HS-5 (cell line): ENCODE measurements at regions not wholly inside any gene's neighbourhood (a gene's known extent, or its start where the extent isn't known, plus 50 kb on each side); places are given as distances from the start of the nearest gene placed in this dataset.
A peak's percentile ranks its signal among the peaks of the same experiment; 100 is the strongest.

Source experiments
- DNase-seq: peaks from one replicate; pipeline ENCODE4 v3.0.0-alpha.2; 2012; ENCODE audit warnings: low read depth

GRCh38 chr16:52874042-52874441 is 178.7 kb downstream of the CHD9NB start:
- DNase-seq, result no peak

DNA sequence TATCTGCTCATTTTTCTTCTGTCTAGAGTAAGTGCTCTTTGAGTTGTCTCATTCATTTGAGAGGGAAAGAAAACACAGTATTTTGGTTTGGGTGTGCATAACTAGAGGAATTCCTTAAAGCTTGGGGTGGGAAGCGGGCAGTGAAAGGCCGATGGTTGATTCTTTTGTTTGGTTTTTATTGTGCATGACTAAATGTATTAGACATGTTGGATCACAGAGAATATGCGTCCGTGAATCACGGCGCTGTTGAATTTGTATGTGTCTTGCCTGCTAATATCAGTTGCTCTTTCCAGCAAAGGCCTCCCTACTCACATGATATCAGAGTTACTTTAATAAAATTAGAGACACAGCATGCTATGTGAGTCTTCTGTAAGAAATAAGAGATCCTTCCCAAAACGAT is 180.0 kb downstream of the CHD9NB start:
- DNase-seq, result no peak

DNA sequence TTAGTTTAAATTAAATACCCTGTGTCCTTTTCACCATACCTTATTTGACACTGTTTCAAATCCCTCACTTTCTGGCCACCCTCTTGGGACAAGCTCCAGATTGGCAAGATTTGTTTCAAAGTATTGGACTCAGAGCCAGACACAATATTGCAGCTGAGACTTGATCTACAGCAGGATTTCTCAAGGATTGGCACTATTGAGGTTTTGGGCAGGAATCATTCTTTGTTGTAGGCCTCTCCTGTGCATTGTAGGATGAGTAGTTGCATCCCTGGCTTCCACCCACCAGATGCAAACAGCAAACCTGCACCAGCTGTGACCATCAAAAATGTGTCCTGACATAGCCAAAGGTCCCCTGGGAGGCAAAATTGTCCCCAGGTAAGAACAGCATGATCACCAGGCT is 181.2 kb downstream of the CHD9NB start:
- DNase-seq, result no peak

- no peak for DNase-seq
These were observed 183.5 kb downstream of the CHD9NB start for GRCh38 chr16:52869243-52869642.

GRCh38 chr16:52863000-52863399 is 189.7 kb downstream of the CHD9NB start:
- DNase-seq, result no peak

GRCh38 chr16:52861614-52862022 is 191.1 kb downstream of the CHD9NB start:
- no peak for DNase-seq

DNA sequence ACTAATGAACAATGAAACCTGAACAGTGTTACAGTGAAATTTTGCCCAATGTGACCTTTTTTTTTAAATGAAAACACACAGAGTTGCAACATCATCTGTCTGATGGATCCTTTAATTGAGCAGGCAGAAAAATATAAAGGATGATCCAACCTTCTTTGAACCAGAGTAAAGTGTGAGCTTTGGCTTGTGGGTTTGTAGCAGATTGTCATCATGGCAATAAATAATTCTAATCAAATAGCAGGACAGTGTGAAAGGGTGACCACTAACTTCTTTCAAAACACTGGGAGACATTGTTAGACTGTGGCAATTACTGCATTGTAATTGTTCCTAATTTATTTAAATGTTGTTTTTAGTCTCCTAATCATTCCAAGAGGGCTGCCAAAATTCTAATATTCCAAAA is 197.2 kb downstream of the CHD9NB start:
- DNase-seq, result no peak

GRCh38 chr16:52852978-52853377 is 199.7 kb downstream of the CHD9NB start:
- DNase-seq, result no peak

- DNase-seq, result no peak
These were observed 201.4 kb downstream of the CHD9NB start for GRCh38 chr16:52851211-52851740.

DNA sequence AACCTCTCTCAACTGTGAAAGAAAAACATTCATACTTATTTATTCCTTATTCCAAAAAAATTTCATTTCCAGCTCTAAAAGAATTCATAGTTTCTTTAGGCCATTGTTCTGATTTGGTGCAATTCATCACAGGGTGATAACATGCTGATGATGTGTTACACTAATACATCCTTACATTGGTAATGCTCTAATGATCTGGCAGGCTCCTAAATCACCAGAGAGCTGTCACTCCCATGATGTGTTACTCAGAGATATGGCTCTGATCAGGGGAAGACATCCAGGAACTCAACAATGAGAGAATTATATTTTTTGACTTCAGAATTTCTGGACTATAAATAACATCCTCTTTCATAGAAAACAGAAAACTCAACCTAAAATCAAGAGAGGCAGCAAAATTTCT is 209.3 kb downstream of the CHD9NB start:
- no peak for DNase-seq

GRCh38 chr16:52837251-52837650 is 215.4 kb downstream of the CHD9NB start:
- DNase-seq, result no peak

- DNase-seq, result no peak
These were observed 217.8 kb downstream of the CHD9NB start for GRCh38 chr16:52834736-52835465.

GRCh38 chr16:52832771-52833170 is 219.9 kb downstream of the CHD9NB start:
- DNase-seq, result no peak

GRCh38 chr16:52827456-52827855 is 225.2 kb downstream of the CHD9NB start:
- DNase-seq, result no peak

- no peak for DNase-seq
These were observed 226.8 kb downstream of the CHD9NB start for GRCh38 chr16:52825892-52826291.

DNA sequence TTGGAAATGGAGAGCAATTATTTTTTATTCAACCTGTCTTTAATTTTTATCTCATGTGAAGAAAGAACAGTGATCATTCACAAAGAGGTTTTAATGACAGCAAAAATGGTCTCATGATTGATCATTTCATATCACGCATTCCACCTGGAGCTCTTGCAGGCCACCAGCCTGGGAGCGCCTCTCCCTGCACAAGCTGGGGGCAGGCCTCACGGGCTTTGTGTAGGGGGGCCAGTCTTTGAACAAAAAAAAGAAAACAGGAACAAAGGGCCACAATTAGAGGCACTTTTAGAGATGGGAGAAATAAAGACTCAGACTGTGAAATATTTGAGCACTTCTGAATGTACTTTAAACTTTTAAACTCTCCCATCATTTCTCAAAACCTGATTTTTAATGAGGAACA is 232.9 kb downstream of the CHD9NB start:
- DNase-seq, result no peak

DNA sequence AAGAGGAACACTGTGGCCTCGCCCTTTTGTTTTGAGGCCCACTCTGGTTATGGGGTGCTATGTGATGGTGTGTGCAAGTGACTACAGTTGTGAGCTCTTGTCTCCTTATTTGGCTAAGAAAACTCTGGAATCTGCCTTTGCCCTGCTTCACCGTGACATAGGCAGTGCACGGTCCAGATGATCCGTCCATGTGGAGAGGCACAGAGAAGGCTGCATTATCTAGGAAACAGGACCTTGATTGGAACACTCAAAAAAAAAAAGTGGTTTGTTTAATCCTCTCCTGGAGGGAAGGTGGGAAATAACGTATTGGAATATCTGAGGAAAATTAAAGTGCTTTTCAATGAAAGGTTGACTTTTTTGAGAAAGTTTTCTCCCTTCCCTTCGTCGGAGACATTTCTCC is 233.3 kb downstream of the CHD9NB start:
- DNase-seq, result no peak

GRCh38 chr16:52817696-52818095 is 235.0 kb downstream of the CHD9NB start:
- DNase-seq, result no peak

DNA sequence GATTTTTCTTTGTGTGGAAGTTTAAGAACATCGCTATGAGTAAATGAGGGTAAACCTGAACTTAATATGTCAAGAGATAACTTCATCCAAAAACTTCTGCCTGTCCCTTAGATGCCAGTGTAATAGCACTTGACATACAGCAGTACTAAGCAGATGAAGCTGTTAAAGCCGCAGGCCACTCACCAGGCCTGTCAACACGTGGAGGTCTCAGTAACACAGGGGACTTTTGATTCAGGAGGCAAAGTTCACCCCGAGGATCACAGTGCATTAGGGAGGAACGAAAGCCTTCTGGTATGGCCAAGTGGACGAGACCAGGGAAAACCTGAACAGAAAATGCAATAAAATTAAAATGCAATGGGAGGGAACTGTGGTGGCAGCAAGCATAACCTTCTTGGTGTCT is 235.7 kb downstream of the CHD9NB start:
- DNase-seq, result no peak

DNA sequence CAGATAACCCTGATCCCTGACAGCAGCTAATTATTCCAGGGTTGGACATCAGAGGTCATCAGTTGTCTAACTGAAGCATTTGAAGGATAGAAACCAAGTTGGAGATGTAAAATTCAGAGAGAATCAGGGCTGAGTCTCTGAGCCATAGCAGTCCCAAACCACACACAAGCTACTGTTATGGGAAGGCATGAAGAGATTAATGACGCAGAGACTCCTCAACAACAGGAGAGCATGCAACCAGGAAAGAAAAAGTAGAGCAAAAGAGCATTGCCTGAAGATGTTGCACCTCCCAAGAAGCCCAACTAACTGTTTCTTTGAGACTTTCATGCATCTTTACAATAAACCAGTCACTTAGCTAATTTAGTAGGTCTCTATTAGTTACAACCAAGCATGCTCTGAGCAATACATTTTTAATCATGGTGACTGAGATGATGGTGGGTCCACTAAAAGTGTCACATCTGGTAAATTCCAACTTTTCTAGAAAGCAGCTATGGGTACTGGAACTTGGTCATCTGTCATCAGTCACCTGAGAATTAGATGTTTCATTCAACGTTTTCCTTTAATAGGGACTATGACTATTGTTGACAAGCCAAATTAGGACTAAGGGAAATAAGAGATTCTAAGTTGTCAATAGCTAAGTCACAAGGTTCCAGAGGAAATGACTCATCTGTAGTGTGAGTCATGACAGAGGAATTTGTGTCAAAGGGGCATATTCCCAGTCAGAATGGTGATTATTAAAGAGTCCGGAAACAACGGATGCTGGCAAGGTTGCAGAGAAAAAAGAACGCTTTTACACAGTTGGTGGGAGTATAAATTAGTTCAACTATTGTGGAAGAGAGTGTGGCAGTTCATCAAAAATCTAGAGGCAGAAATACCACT is 239.8 kb downstream of the CHD9NB start:
- DNase-seq, result peak; percentile 9

GRCh38 chr16:52805559-52806168 is 247.0 kb downstream of the CHD9NB start:
- DNase-seq, result no peak

DNA sequence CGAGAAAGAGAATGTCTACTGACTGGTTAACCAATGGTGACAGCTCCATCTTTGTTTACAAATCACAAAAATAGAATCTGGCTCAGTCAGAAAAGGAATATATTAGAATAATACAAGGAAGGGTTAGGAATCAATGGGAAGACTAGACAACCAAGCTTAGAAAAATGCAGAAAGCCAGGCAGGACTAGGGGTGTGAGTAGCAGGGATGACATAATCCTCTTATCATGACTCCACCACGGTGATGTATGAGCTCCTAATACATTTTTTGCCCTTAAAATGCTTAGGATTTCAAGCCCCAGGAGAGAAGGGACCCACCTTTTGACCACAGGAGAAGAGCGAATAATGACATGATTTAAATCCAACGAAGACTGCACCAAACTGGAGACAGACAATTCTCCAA is 252.3 kb downstream of the CHD9NB start:
- no peak for DNase-seq

DNA sequence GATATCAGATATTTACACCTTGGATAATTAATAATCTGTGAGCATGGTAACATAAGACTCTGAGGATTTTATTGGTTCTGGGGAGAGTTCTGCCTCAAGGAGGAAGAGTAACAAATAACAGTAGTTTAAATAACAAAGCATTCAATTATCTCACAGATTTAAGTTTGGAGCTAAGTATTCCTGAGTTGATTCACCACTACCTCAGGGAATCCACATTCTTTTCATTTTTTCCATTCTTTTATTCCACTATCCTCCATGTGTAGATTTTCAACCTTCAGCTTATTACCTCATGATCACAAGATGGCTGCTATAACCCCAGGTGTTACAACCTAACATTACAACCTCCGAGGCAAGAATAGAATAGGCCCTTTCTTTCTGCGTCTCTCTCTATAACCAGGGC is 252.2 kb upstream of the TOX3 start:
- no peak for DNase-seq
